Esophagus squamous epithelium (tissue), 4 donors: ENCODE measurements at regions not wholly inside any gene's neighbourhood (a gene's known extent, or its start where the extent isn't known, plus 50 kb on each side); places are given as distances from the start of the nearest gene placed in this dataset.

Experiments used
- POLR2A ChIP-seq, 4 donors: fragments of 450-650 bp; IDR thresholded peaks; one replicate each; pipeline ENCODE4 v1.6.1; 2017; ENCODE audit warnings: antibody characterized with exemption in 4 of 4, mild to moderate bottlenecking in 4 of 4, moderate library complexity in 3 of 4
- TF ChIP-seq, protein P1 (sequence below), 6 experiments: fragments of 450-650 bp in 4 of 6; fragments of 200-600 bp in 2 of 6; sonication (generic) in 2 of 6; IDR thresholded peaks; one replicate each; pipeline ENCODE4 v1.5.1; 2016 to 2019; ENCODE audit warnings: antibody characterized with exemption in 6 of 6, mild to moderate bottlenecking in 4 of 6, moderate library complexity in 4 of 6

DNA sequence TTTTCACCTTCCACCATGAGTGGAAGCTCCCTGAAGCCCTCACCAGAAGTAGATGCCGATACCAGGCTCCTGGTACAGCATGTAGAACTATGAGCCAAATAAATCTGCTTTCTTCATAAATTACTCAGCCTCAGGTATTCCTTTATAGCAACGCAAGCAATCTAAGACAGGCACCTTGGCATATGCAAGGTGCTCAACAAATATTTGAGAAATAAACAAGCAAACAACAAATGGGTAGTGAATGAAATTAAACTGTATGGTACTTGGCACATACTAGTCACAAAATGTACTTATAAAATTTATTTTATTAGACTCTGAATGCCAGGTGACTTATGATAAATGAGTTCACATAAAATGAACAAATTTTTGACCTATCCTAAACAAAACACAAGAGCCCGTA, 220.3 kb downstream of the MAFB start:
- TF ChIP-seq, protein P1, sequence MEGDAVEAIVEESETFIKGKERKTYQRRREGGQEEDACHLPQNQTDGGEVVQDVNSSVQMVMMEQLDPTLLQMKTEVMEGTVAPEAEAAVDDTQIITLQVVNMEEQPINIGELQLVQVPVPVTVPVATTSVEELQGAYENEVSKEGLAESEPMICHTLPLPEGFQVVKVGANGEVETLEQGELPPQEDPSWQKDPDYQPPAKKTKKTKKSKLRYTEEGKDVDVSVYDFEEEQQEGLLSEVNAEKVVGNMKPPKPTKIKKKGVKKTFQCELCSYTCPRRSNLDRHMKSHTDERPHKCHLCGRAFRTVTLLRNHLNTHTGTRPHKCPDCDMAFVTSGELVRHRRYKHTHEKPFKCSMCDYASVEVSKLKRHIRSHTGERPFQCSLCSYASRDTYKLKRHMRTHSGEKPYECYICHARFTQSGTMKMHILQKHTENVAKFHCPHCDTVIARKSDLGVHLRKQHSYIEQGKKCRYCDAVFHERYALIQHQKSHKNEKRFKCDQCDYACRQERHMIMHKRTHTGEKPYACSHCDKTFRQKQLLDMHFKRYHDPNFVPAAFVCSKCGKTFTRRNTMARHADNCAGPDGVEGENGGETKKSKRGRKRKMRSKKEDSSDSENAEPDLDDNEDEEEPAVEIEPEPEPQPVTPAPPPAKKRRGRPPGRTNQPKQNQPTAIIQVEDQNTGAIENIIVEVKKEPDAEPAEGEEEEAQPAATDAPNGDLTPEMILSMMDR (IDR thresholded peaks at IDR 0.05) = no peak
- no peak for TF ChIP-seq POLR2A (IDR thresholded peaks at IDR 0.05)
